ENCODE measurements at regions not wholly inside any gene's neighbourhood (a gene's known extent, or its start where the extent isn't known, plus 50 kb on each side); places are given as distances from the start of the nearest gene placed in this dataset.

DNA sequence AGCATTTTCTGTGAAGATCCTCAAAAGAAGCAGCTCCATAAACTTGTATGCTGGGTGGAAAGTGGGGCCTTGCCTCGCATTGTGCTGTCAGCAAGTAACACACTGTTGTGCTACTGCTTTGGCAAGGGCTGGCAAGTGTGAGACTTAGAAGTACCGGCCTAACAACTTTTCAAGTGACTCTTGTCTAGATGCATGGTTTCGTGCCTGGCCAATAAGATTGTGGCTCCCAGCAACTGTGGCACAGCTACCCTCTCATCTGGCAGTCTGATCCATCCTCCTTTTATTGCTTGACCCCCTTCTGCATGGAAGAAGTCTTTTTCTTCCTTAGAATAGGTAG is 79.4 kb upstream of the VEPH1 start:
- no peak for ATAC-seq
- no peaks in the 10 kb centered on the region for H3K9me3 ChIP-seq (ENCODE audit: control insufficient read depth in 1 of 2, insufficient read depth in 1 of 2, low read depth in 1 of 2, low read length in 2 of 2)
- BruUV-seq (replicated peaks): no TSS peak
- H3K4me1 ChIP-seq (ENCODE audit: control insufficient read depth in 1 of 2, insufficient read depth in 2 of 2, low read length in 2 of 2): no peaks in the 10 kb centered on the region
- CTCF ChIA-PET: interaction anchor here (0.8 to 1.6 kb wide), 4 partner anchors 10 to 1212 kb away, joined by 3 to 7 read pairs (median 4); no protein-coding TSS in a partner anchor
- TF ChIP-seq, protein P1, sequence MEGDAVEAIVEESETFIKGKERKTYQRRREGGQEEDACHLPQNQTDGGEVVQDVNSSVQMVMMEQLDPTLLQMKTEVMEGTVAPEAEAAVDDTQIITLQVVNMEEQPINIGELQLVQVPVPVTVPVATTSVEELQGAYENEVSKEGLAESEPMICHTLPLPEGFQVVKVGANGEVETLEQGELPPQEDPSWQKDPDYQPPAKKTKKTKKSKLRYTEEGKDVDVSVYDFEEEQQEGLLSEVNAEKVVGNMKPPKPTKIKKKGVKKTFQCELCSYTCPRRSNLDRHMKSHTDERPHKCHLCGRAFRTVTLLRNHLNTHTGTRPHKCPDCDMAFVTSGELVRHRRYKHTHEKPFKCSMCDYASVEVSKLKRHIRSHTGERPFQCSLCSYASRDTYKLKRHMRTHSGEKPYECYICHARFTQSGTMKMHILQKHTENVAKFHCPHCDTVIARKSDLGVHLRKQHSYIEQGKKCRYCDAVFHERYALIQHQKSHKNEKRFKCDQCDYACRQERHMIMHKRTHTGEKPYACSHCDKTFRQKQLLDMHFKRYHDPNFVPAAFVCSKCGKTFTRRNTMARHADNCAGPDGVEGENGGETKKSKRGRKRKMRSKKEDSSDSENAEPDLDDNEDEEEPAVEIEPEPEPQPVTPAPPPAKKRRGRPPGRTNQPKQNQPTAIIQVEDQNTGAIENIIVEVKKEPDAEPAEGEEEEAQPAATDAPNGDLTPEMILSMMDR (IDR thresholded peaks at IDR 0.05 in 2 of 3, conservative IDR thresholded peaks at IDR 0.05 in 1 of 3; ENCODE audit: borderline replicate concordance in 1 of 3, insufficient read depth in 1 of 3, low read depth in 2 of 3, low read length in 2 of 3): no peak
- TF ChIP-seq POLR2AphosphoS5 (IDR thresholded peaks at IDR 0.05; ENCODE audit: low read depth, low read length) (no peak), JUND (IDR thresholded peaks at IDR 0.05) (no peak), EZH2 (IDR thresholded peaks at IDR 0.05) (no peak), SIN3A (IDR thresholded peaks at IDR 0.05; ENCODE audit: low read depth) (no peak), ELF1 (IDR thresholded peaks at IDR 0.05; ENCODE audit: borderline replicate concordance, low read depth) (no peak), POLR2A (IDR thresholded peaks at IDR 0.05; ENCODE audit: borderline replicate concordance, extremely low read depth, insufficient read depth, insufficient read length) (no peak), FOSL1 (IDR thresholded peaks at IDR 0.05; ENCODE audit: low read depth) (no peak), SP1 (IDR thresholded peaks at IDR 0.05; ENCODE audit: low read depth) (no peak), CBX3 (IDR thresholded peaks at IDR 0.05; ENCODE audit: low read depth) (no peak), RAD21 (IDR thresholded peaks at IDR 0.05; ENCODE audit: low read depth) (no peak), YY1 (IDR thresholded peaks at IDR 0.05; ENCODE audit: extremely low read depth, insufficient replicate concordance, low read depth, low read length) (no peak), ZFX (IDR thresholded peaks at IDR 0.05) (no peak)
- H3K4me2 ChIP-seq (ENCODE audit: low read length): no peak overlapping the region
- no peak overlapping the region for H3K9ac ChIP-seq (ENCODE audit: low read length)
- POLR2A ChIA-PET: no interaction called here
- RAD21 ChIA-PET (ENCODE audit: low non-redundant PET in 1 of 2, low total read pairs in 2 of 2, uncharacterized antibody in 2 of 2, unreplicated experiment in 2 of 2): no interaction called here
- H3K27me3 ChIP-seq (ENCODE audit: insufficient read depth, low read length): no peaks in the 10 kb centered on the region
- no peaks in the 10 kb centered on the region for H3K9me2 ChIP-seq (ENCODE audit: insufficient read depth)
- H3K36me3 ChIP-seq (ENCODE audit: control insufficient read depth in 1 of 2, insufficient read depth in 2 of 2, low read length in 2 of 2): no peaks in the 10 kb centered on the region
- H3K79me2 ChIP-seq (ENCODE audit: insufficient read depth, low read length): no peaks in the 10 kb centered on the region
- H2AFZ ChIP-seq (ENCODE audit: low read depth, low read length, poor library complexity, severe bottlenecking): no peak overlapping the region
- DNase-seq (ENCODE audit: low read depth, low spot score): no peak
- intact Hi-C loops (cut with micrococcal nuclease): no loop called here
- H3K4me3 ChIP-seq (replicated peaks in 1 of 2; ENCODE audit: low read depth in 1 of 2, low read length in 2 of 2): no peak overlapping the region
- H3K27ac ChIP-seq (ENCODE audit: low read depth, low read length): no peak overlapping the region
- H4K20me1 ChIP-seq (ENCODE audit: insufficient read depth): no peaks in the 10 kb centered on the region
